ENCODE measurements at regions not wholly inside any gene's neighbourhood (a gene's known extent, or its start where the extent isn't known, plus 50 kb on each side); places are given as distances from the start of the nearest gene placed in this dataset.

GRCh38 chr14:89027097-89027740 lies 202.8 kb downstream of the TTC8 start:
- Histone ChIP-seq H3K4me3 (peak overlapping the region; percentile 26 to 60 (median 52)), H3K27ac (peak overlapping the region in 1 of 4 donors; percentile 46), H3K36me3 (no peaks in the 10 kb centered on the region), H3K27me3 (peaks cover 0 to 24% (median 0%) of the 10 kb centered on the region in 3 donors), H3K4me1 (peaks cover 0 to 17% (median 12%) of the 10 kb centered on the region in 4 donors), H3K9me3 (no peaks in the 10 kb centered on the region)
- DNase-seq = peak; percentile 71
- TF ChIP-seq POLR2AphosphoS5 (IDR thresholded peaks at IDR 0.05) = no peak
- TF ChIP-seq CTCF (IDR thresholded peaks at IDR 0.05) = peak; percentile 43 to 96 (median 66)
- no peak for TF ChIP-seq EP300 (IDR thresholded peaks at IDR 0.05)
- TF ChIP-seq POLR2A (IDR thresholded peaks at IDR 0.05) = no peak
- intact Hi-C loops (cut with DNase I) = loop anchor here (1.0 kb wide), 1 partner anchor 888 kb away; no protein-coding TSS in a partner anchor
- WGBS, 2 donors = 1% methylated on average over 68 of the region's 68 CpGs

GRCh38 chr14:89028462-89029134 lies 204.1 kb downstream of the TTC8 start:
- peaks cover 0 to 17% (median 12%) of the 10 kb centered on the region in 4 donors for H3K4me1 ChIP-seq
- 79 to 91% methylated on average over 3 of the region's 3 CpGs for WGBS, 2 donors
- H3K36me3 ChIP-seq = no peaks in the 10 kb centered on the region
- no peak overlapping the region for H3K4me3 ChIP-seq
- TF ChIP-seq CTCF (IDR thresholded peaks at IDR 0.05) (no peak), POLR2A (IDR thresholded peaks at IDR 0.05) (no peak)
- H3K27ac ChIP-seq = no peak overlapping the region
- intact Hi-C loops (cut with DNase I) = no loop called here
- H3K27me3 ChIP-seq = peaks cover 0 to 18% (median 0%) of the 10 kb centered on the region in 3 donors
- H3K9me3 ChIP-seq = no peaks in the 10 kb centered on the region
- no peak for DNase-seq

DNA sequence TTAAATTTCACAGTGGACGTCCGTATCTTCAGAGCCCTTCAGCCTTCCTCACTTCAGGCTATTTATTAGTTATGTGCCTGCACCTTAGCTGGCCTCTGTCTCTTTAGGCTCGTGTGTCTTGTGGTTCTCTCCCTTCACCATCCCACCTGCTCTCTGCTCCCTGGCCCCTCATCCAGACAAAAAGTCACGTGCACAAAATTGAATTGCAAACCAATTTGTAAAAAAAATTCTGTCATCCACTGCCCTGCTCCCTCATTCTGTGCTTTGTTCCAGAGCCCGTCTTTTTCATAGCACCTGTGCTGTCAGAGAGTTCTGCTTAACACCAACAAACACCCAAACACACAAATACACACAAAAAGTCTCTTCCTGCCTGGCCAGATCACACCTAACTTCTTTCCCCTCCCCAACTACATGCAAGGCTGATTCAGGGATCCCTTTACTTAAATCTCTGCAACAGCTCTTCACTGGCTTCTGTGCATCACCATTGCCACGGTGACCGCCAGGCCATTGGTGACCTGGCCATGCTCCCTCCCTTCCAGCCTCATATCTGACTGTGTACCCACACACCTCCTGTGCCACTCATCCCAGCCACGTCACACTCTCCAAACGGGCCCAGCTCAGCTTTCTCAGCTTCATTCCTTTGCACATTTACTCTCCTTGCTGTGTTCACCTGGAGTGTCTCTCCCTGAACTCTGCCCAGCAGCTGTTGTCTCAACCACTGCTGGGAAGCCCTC lies 205.7 kb downstream of the TTC8 start:
- no peaks in the 10 kb centered on the region for H3K9me3 ChIP-seq
- peaks cover 0 to 18% (median 0%) of the 10 kb centered on the region in 3 donors for H3K27me3 ChIP-seq
- no peak overlapping the region for H3K4me3 ChIP-seq
- H3K36me3 ChIP-seq = no peaks in the 10 kb centered on the region
- TF ChIP-seq POLR2A (IDR thresholded peaks at IDR 0.05) = no peak
- no peak for TF ChIP-seq POLR2AphosphoS5 (IDR thresholded peaks at IDR 0.05)
- TF ChIP-seq CTCF (IDR thresholded peaks at IDR 0.05) = no peak
- no peak for TF ChIP-seq EP300 (IDR thresholded peaks at IDR 0.05)
- H3K27ac ChIP-seq = no peak overlapping the region
- WGBS, 2 donors = 83 to 84% methylated on average over 9 of the region's 9 CpGs
- intact Hi-C loops (cut with DNase I) = no loop called here
- DNase-seq = no peak
- H3K4me1 ChIP-seq = peaks cover 0 to 17% (median 12%) of the 10 kb centered on the region in 4 donors

DNA sequence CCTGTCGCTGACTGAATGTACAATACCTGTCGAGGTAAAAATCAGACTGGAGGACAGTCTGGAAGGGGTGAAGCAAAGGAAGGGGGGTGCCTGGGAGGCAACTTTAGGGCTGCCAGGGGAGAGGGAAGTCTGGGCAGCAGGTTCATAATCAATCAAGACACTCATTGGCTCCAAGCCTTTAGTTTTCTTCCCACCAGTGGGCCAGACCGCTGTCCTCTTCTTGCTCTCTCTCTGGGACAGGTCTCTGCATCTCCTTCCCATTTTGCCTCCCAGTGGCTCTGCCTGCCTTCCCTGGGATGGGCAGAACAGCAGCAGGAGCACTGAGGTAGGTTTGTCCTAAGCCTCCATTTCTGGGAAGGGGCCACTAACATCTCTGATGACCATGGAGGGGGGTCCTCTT lies 206.5 kb downstream of the TTC8 start:
- H3K4me3 ChIP-seq = no peak overlapping the region
- peaks cover 0 to 17% (median 12%) of the 10 kb centered on the region in 4 donors for H3K4me1 ChIP-seq
- no peaks in the 10 kb centered on the region for H3K9me3 ChIP-seq
- no peak overlapping the region for H3K27ac ChIP-seq
- 92 to 96% methylated on average over 3 of the region's 3 CpGs for WGBS, 2 donors
- TF ChIP-seq POLR2A (IDR thresholded peaks at IDR 0.05) = no peak
- no peak for TF ChIP-seq EP300 (IDR thresholded peaks at IDR 0.05)
- TF ChIP-seq CTCF (IDR thresholded peaks at IDR 0.05) = no peak
- no peak for TF ChIP-seq POLR2AphosphoS5 (IDR thresholded peaks at IDR 0.05)
- DNase-seq = no peak
- intact Hi-C loops (cut with DNase I) = no loop called here
- peaks cover 0 to 17% (median 0%) of the 10 kb centered on the region in 3 donors for H3K27me3 ChIP-seq
- H3K36me3 ChIP-seq = no peaks in the 10 kb centered on the region

Data from sigmoid colon (tissue), 6 donors.